OCI-LY1 (cell line): ENCODE measurements at regions not wholly inside any gene's neighbourhood (a gene's known extent, or its start where the extent isn't known, plus 50 kb on each side); places are given as distances from the start of the nearest gene placed in this dataset.

ENCODE experiments used
- H2AFZ ChIP-seq: fragments of 200-600 bp; sonication (generic), shearing (Covaris generic); 2 replicates; pipeline ENCODE4 v1.6.0; 2014; ENCODE audit warnings: antibody characterized with exemption, mild to moderate bottlenecking, low read length
- H3F3A ChIP-seq: fragments of 200-600 bp; sonication (generic), shearing (Covaris generic); 2 replicates; pipeline ENCODE4 v1.6.0; 2014; ENCODE audit warnings: mild to moderate bottlenecking, antibody characterized with exemption, low read length, moderate library complexity; ENCODE audit not compliant: insufficient read depth
- H3K27ac ChIP-seq: fragments of 200-600 bp; sonication (generic); 2 replicates; pipeline ENCODE4 v1.5.1; 2014; ENCODE audit warnings: low read length, mixed run types, mild to moderate bottlenecking, low read depth; ENCODE audit not compliant: poor library complexity, severe bottlenecking
- H3K27me3 ChIP-seq: fragments of 200-600 bp; sonication (generic); 2 replicates; pipeline ENCODE4 v1.6.0; 2014; ENCODE audit warnings: antibody characterized with exemption, mild to moderate bottlenecking, low read length, moderate library complexity; ENCODE audit not compliant: insufficient read depth
- H3K36me3 ChIP-seq: fragments of 200-600 bp; sonication (generic); 2 replicates; pipeline ENCODE4 v1.6.1; 2014; ENCODE audit warnings: mild to moderate bottlenecking, antibody characterized with exemption, low read length, moderate library complexity, mixed read lengths; ENCODE audit not compliant: insufficient read depth
- H3K4me1 ChIP-seq: fragments of 200-600 bp; sonication (generic); 2 replicates; pipeline ENCODE4 v1.5.1; 2014; ENCODE audit warnings: mild to moderate bottlenecking, low read length, moderate library complexity; ENCODE audit not compliant: insufficient read depth, severe bottlenecking
- H3K4me2 ChIP-seq: fragments of 200-600 bp; sonication (generic), shearing (Covaris generic); 2 replicates; pipeline ENCODE4 v1.6.1; 2014; ENCODE audit warnings: low read length
- H3K4me3 ChIP-seq: fragments of 200-600 bp; sonication (generic); 2 replicates; pipeline ENCODE4 v1.5.1; 2014; ENCODE audit warnings: low read length, low read depth, mild to moderate bottlenecking, mixed read lengths; ENCODE audit not compliant: poor library complexity, severe bottlenecking
- H3K79me2 ChIP-seq: fragments of 200-600 bp; shearing (Covaris generic); 2 replicates; pipeline ENCODE4 v1.6.1; 2016; ENCODE audit warnings: mixed run types, low read length, mixed read lengths; ENCODE audit not compliant: insufficient read depth
- H3K9ac ChIP-seq: fragments of 200-600 bp; sonication (generic), shearing (Covaris generic); 2 replicates; pipeline ENCODE4 v1.6.1; 2014; ENCODE audit warnings: mild to moderate bottlenecking, low read length, mixed read lengths
- H3K9me2 ChIP-seq: fragments of 200-600 bp; sonication (generic), shearing (Covaris generic); 2 replicates; pipeline ENCODE4 v1.6.1; 2014; ENCODE audit warnings: low read depth, mild to moderate bottlenecking, low read length, mixed read lengths
- H3K9me3 ChIP-seq: fragments of 200-600 bp; shearing (Covaris generic); 2 replicates; pipeline ENCODE4 v1.6.1; 2014; ENCODE audit warnings: low read length, mixed read lengths
- H4K20me1 ChIP-seq: fragments of 200-600 bp; sonication (generic), shearing (Covaris generic); 2 replicates; pipeline ENCODE4 v1.6.0; 2016; ENCODE audit warnings: mild to moderate bottlenecking, low read length; ENCODE audit not compliant: insufficient read depth
- EZH2 ChIP-seq: fragments of 200-600 bp; sonication (generic), shearing (Covaris generic); IDR thresholded peaks from 2 replicates; pipeline ENCODE4 v1.8.0; 2017; ENCODE audit warnings: borderline replicate concordance, mixed run types, mild to moderate bottlenecking, antibody characterized with exemption, low read length, moderate library complexity, mixed read lengths
- TF ChIP-seq, protein P1 (sequence below): fragments of 200-600 bp; sonication (generic), shearing (Covaris generic); IDR thresholded peaks from 2 replicates; pipeline ENCODE4 v1.5.1; 2017; ENCODE audit warnings: mild to moderate bottlenecking, antibody characterized with exemption, low read length, moderate library complexity, mixed read lengths

DNA sequence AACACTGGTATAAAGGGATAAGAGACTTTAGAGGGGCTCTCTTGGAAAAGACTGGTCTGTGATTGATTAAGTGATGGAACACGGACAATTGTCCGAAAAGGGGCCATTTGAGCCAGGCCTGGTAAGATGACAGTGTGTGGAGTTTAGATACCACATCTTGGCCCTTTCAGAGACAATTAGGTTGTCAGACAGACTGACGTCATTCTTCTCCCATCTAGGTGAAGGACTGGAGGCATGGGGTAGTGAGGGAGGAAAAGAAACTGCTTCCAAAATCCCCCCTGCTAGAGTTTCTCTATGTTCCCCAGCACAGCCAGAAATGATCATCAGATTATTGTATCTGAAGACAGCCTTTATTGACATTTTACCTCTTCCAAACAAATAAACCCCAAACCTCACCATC lies 84.8 kb upstream of the MYO3A start:
- TF ChIP-seq, protein P1, sequence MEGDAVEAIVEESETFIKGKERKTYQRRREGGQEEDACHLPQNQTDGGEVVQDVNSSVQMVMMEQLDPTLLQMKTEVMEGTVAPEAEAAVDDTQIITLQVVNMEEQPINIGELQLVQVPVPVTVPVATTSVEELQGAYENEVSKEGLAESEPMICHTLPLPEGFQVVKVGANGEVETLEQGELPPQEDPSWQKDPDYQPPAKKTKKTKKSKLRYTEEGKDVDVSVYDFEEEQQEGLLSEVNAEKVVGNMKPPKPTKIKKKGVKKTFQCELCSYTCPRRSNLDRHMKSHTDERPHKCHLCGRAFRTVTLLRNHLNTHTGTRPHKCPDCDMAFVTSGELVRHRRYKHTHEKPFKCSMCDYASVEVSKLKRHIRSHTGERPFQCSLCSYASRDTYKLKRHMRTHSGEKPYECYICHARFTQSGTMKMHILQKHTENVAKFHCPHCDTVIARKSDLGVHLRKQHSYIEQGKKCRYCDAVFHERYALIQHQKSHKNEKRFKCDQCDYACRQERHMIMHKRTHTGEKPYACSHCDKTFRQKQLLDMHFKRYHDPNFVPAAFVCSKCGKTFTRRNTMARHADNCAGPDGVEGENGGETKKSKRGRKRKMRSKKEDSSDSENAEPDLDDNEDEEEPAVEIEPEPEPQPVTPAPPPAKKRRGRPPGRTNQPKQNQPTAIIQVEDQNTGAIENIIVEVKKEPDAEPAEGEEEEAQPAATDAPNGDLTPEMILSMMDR = no peak
- TF ChIP-seq EZH2 = no peak
- no peaks in the 10 kb centered on the region for H3K9me2 ChIP-seq
- no peaks in the 10 kb centered on the region for H3K79me2 ChIP-seq
- peaks cover 4% of the 10 kb centered on the region; the same call in 1 of the 2 replicates for H3K27me3 ChIP-seq
- no peaks in the 10 kb centered on the region for H3K4me1 ChIP-seq
- H3K36me3 ChIP-seq = no peaks in the 10 kb centered on the region
- H3K27ac ChIP-seq = no peak overlapping the region
- H2AFZ ChIP-seq = no peak overlapping the region
- H3F3A ChIP-seq = no peaks in the 10 kb centered on the region
- no peak overlapping the region for H3K9ac ChIP-seq
- H3K4me2 ChIP-seq = no peak overlapping the region
- no peaks in the 10 kb centered on the region for H3K9me3 ChIP-seq
- H3K4me3 ChIP-seq = no peak overlapping the region
- H4K20me1 ChIP-seq = no peaks in the 10 kb centered on the region

DNA sequence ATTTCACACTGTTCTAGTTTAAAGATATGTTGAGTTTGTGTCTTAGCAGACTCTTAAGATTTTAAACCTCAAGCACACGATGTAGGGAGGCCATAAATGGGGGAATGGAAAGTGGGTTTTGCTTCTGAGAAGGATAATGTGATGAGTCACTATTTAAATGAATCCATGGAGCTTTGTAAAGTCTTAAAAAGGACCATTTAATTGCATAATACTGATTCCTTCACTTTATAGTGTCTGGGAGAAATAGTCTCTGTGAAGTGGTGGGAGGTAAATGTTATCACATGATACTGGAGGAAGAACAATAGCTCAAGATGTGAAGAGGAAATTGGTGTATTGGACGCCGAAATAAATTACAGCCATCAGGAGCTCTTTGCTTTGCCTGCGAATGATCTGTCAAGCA lies 84.0 kb upstream of the MYO3A start:
- TF ChIP-seq EZH2 = no peak
- TF ChIP-seq, protein P1 = no peak
- no peaks in the 10 kb centered on the region for H3K9me2 ChIP-seq

GRCh38 chr10:25851548-25851947 lies 82.5 kb upstream of the MYO3A start:
- peaks cover 4% of the 10 kb centered on the region; the same call in 1 of the 2 replicates for H3K27me3 ChIP-seq
- TF ChIP-seq, protein P1 = no peak
- no peak for TF ChIP-seq EZH2
- no peaks in the 10 kb centered on the region for H3F3A ChIP-seq
- no peaks in the 10 kb centered on the region for H3K79me2 ChIP-seq
- no peaks in the 10 kb centered on the region for H4K20me1 ChIP-seq
- no peaks in the 10 kb centered on the region for H3K9me3 ChIP-seq
- no peaks in the 10 kb centered on the region for H3K4me1 ChIP-seq
- no peak overlapping the region for H3K9ac ChIP-seq
- H3K4me2 ChIP-seq = no peak overlapping the region
- no peak overlapping the region for H3K4me3 ChIP-seq
- no peaks in the 10 kb centered on the region for H3K9me2 ChIP-seq
- no peak overlapping the region for H3K27ac ChIP-seq
- no peak overlapping the region for H2AFZ ChIP-seq
- H3K36me3 ChIP-seq = no peaks in the 10 kb centered on the region

More for the DNA sequence above, 84.0 kb upstream of the MYO3A start:
- H2AFZ ChIP-seq = no peak overlapping the region
- H3K4me1 ChIP-seq = no peaks in the 10 kb centered on the region
- H3K4me2 ChIP-seq = no peak overlapping the region
- H4K20me1 ChIP-seq = no peaks in the 10 kb centered on the region
- no peaks in the 10 kb centered on the region for H3K79me2 ChIP-seq
- no peak overlapping the region for H3K4me3 ChIP-seq
- no peaks in the 10 kb centered on the region for H3F3A ChIP-seq
- no peak overlapping the region for H3K27ac ChIP-seq
- no peaks in the 10 kb centered on the region for H3K36me3 ChIP-seq
- H3K27me3 ChIP-seq = peaks cover 4% of the 10 kb centered on the region; the same call in 1 of the 2 replicates
- no peaks in the 10 kb centered on the region for H3K9me3 ChIP-seq
- H3K9ac ChIP-seq = no peak overlapping the region
